ENCODE measurements at regions not wholly inside any gene's neighbourhood (a gene's known extent, or its start where the extent isn't known, plus 50 kb on each side); places are given as distances from the start of the nearest gene placed in this dataset.

DNA sequence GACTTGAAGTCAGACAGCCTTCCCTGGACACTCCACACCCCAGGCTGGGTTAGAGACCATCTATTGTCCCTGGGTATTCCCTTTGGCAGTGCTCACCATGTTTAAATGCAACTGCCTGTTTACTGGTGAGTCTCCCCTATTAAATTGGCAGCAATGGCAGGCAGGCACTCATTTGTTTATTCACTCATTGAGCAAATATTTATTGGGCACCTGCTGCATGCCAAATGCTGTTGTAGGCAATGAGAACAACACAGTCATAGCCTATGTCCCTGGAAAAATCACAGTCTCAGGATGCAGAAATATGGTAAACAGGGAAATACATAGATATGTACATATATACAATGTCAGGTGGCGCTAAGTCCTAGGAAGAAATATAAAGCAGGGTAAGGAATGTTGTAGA is 212.8 kb downstream of the SUDS3 start:
- TF ChIP-seq, protein P1, sequence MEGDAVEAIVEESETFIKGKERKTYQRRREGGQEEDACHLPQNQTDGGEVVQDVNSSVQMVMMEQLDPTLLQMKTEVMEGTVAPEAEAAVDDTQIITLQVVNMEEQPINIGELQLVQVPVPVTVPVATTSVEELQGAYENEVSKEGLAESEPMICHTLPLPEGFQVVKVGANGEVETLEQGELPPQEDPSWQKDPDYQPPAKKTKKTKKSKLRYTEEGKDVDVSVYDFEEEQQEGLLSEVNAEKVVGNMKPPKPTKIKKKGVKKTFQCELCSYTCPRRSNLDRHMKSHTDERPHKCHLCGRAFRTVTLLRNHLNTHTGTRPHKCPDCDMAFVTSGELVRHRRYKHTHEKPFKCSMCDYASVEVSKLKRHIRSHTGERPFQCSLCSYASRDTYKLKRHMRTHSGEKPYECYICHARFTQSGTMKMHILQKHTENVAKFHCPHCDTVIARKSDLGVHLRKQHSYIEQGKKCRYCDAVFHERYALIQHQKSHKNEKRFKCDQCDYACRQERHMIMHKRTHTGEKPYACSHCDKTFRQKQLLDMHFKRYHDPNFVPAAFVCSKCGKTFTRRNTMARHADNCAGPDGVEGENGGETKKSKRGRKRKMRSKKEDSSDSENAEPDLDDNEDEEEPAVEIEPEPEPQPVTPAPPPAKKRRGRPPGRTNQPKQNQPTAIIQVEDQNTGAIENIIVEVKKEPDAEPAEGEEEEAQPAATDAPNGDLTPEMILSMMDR (IDR thresholded peaks at IDR 0.05; ENCODE audit: insufficient read depth, low read length, poor library complexity, severe bottlenecking): no peak
- H3K36me3 ChIP-seq (ENCODE audit: control insufficient read depth, insufficient read depth, low read length): no peaks in the 10 kb centered on the region
- no peak overlapping the region for H3K4me3 ChIP-seq (ENCODE audit: low read depth, low read length)
- no peak for DNase-seq (ENCODE audit: low read depth)
- H3K27me3 ChIP-seq (ENCODE audit: control insufficient read depth, insufficient read depth, low read length): no peaks in the 10 kb centered on the region

DNA sequence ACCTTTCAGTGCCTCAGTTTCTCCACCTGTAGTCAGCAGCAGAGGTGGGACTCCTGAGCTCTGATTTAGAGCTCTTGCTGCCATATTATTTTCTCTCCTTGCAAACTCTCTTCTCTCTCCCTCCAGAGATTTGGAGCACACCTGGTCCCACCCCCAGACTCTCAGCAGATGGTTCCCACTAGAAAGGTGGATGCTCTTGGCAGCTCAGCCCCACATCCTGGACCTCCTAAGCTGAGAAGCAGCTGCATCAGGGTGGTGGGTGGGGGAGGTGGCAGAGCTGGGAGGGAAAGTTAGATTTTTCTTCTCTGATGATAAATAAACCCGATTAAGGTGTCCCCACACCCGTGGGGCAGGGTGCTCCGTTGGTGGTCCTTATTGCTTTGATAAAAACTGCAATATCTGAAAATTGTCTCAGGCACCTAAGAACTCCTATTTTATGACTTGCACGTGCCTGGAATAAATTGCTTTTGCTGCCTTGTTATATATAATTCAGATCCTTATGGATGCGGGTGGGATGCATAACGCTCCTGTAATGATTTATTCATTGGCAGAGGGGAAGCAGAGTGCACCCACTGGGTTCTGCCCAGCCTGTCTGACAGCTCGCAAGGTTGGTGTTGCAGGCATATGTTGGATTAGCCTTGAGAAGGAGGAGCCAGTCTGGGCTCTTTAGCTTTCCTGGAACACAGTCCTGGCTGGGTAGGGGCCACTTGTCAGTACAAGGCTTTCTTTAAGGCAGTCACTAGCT is 214.2 kb downstream of the SUDS3 start:
- Histone ChIP-seq H3K4me3 (ENCODE audit: low read depth, low read length) (no peak overlapping the region), H3K36me3 (ENCODE audit: control insufficient read depth, insufficient read depth, low read length) (no peaks in the 10 kb centered on the region), H3K27me3 (ENCODE audit: control insufficient read depth, insufficient read depth, low read length) (no peaks in the 10 kb centered on the region)
- TF ChIP-seq, protein P1 (IDR thresholded peaks at IDR 0.05; ENCODE audit: insufficient read depth, low read length, poor library complexity, severe bottlenecking): no peak
- DNase-seq (ENCODE audit: low read depth): no peak

DNA sequence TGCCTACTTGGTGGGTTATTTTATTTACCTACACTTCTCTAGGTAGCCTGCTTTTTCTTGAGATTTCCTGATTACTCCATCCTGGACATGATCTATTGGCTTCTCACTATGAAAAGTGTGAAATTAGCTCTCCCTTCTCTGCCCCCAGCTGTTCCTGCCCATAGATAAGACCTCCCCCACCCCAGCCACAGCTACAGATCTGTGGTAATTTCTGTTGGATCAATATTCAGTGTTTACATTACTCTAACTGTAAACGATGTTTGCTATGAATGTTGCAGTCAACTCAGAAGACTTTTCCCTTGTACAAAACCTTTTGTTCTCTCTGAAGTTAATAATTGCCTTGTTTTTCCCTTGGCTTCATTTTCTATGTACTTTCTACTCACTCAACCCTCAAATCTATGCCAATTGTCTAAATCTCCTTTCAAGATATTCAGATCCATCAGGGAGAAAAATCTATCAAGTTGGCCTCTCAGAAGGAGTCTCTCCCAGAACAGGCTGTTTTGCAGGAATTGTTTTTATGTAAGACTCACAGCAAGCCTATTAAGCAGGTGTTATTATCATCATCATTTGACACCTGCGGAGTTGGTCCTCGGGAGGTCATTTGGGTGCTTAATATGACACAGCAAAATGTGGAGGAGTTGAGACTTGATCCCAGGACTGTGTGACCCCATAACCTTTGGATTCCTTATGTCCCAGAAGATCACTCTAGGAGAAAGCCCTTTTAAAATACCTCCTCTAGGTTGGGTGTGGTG is 227.4 kb downstream of the SUDS3 start:
- H3K36me3 ChIP-seq (ENCODE audit: control insufficient read depth, insufficient read depth, low read length): no peaks in the 10 kb centered on the region
- TF ChIP-seq, protein P1 (IDR thresholded peaks at IDR 0.05; ENCODE audit: insufficient read depth, low read length, poor library complexity, severe bottlenecking): no peak
- DNase-seq (ENCODE audit: low read depth): no peak
- H3K4me3 ChIP-seq (ENCODE audit: low read depth, low read length): no peak overlapping the region
- H3K27me3 ChIP-seq (ENCODE audit: control insufficient read depth, insufficient read depth, low read length): no peaks in the 10 kb centered on the region

DNA sequence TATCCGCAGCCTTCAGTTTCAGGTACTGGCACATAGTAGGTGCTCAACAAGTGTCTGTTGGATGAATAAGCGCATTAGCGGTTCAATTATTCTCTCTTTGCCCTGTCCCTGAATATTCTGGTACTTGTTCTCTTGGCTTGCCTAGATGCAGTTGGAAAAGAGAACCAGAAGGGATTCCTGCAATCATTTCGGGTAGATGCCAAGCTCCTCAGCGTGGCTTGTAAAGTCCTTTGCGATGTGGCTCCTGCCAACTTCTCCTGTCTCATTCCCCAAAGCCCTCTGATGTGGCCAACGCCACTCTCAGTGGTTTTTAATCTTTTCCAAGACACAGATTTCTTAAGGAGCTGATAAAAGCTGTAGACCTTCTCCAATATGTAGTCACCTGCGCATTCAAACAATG is 230.3 kb downstream of the SUDS3 start:
- Histone ChIP-seq H3K36me3 (ENCODE audit: control insufficient read depth, insufficient read depth, low read length) (no peaks in the 10 kb centered on the region), H3K4me3 (ENCODE audit: low read depth, low read length) (no peak overlapping the region), H3K27me3 (ENCODE audit: control insufficient read depth, insufficient read depth, low read length) (no peaks in the 10 kb centered on the region)
- TF ChIP-seq, protein P1 (IDR thresholded peaks at IDR 0.05; ENCODE audit: insufficient read depth, low read length, poor library complexity, severe bottlenecking): no peak
- no peak for DNase-seq (ENCODE audit: low read depth)

DNA sequence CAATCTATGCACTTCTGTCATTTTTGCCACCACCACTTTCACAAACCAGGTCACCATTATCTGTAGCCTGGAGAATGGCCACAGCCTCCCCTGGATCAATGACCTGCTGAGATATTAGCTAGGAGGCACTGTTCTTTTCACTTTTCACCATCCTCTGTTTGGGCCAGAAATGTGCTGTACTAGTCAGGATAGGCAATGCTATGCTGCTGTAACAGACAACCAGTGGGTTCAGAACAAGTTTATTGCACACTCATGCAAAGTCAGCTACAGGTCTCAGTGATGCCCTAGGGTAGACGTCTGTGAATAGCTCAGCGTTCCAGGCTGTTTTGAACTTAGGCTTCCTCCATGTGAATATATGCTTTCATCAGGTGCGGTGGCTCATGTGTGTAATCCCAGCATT is 231.5 kb downstream of the SUDS3 start:
- TF ChIP-seq, protein P1 (IDR thresholded peaks at IDR 0.05; ENCODE audit: insufficient read depth, low read length, poor library complexity, severe bottlenecking): no peak
- no peaks in the 10 kb centered on the region for H3K36me3 ChIP-seq (ENCODE audit: control insufficient read depth, insufficient read depth, low read length)
- H3K4me3 ChIP-seq (ENCODE audit: low read depth, low read length): no peak overlapping the region
- no peak for DNase-seq (ENCODE audit: low read depth)
- H3K27me3 ChIP-seq (ENCODE audit: control insufficient read depth, insufficient read depth, low read length): no peaks in the 10 kb centered on the region

All from kidney epithelial cell (primary cell).